GM12878 (cell line): ENCODE measurements at regions not wholly inside any gene's neighbourhood (a gene's known extent, or its start where the extent isn't known, plus 50 kb on each side); places are given as distances from the start of the nearest gene placed in this dataset.

Source experiments
- ATAC-seq: fragments of 200-7000 bp; cut with Tn5 transposase; 3 replicates; pipeline ENCODE4 v1.9.1; 2020; ENCODE audit warnings: mild to moderate bottlenecking, moderate library complexity
- BruUV-seq: library from RNA; stranded (reverse); fragments of 400-500 nt; replicated peaks from 2 replicates; lab custom pipeline; 2021; lab: Mats Ljungman, UMichigan
- CTCF ChIA-PET: fragments of 300-600 bp; sonication (Branson Sonifier 250); formaldehyde crosslinking; extraction: SDS; loops from one replicate; lab custom pipeline; 2021; ENCODE audit warnings: inconsistent platforms; lab: Yijun Ruan, JAX
- POLR2A ChIA-PET: fragments of 350-600 bp; formaldehyde crosslinking; extraction: SDS; loops from one replicate; lab custom pipeline; 2021; ENCODE audit warnings: inconsistent platforms; lab: Charles Lee
- RAD21 ChIA-PET: fragments of 300-600 bp; sonication (Branson Sonifier 250); formaldehyde crosslinking; loops from one replicate; lab custom pipeline; 2023; ENCODE audit warnings: antibody characterized with exemption; ENCODE audit not compliant: unreplicated experiment; lab: Charles Lee
- SMC1A ChIA-PET: fragments of 300-600 bp; sonication (Branson Sonifier 250); formaldehyde crosslinking; loops from one replicate; lab custom pipeline; 2023; ENCODE audit not compliant: unreplicated experiment, uncharacterized antibody; lab: Charles Lee
- DNase-seq: peaks from one replicate; pipeline ENCODE4 v3.0.0-alpha.2; 2011; ENCODE audit warnings: low read depth, low spot score
- FAIRE-seq: peaks from 3 replicates; lab custom pipeline; 2011; peaks lifted over from hg19 to GRCh38; lab: Jason Lieb, UNC
- H2AFZ ChIP-seq: 2 replicates; pipeline ENCODE4 v1.6.0; 2011; ENCODE audit warnings: low read depth, low read length, control low read depth; ENCODE audit not compliant: control insufficient read depth
- H3K27ac ChIP-seq: 2 replicates; pipeline ENCODE4 v1.5.1; 2011; ENCODE audit warnings: control low read depth; ENCODE audit not compliant: control insufficient read depth, insufficient read depth
- H3K27me3 ChIP-seq, 2 experiments: replicated peaks in 1 of 2; 2 replicates each; pipeline versions ENCODE4 v1.6.0 to v1.6.1; 2011; ENCODE audit warnings: low read length in 1 of 2; ENCODE audit not compliant: control insufficient read depth in 2 of 2, insufficient read depth in 2 of 2
- H3K36me3 ChIP-seq, 2 experiments: 2 replicates each; pipeline ENCODE4 v1.5.1; 2011; ENCODE audit warnings: low read length in 1 of 2; ENCODE audit not compliant: control insufficient read depth in 2 of 2, insufficient read depth in 2 of 2
- H3K4me1 ChIP-seq: 2 replicates; pipeline ENCODE4 v1.6.1; 2011; ENCODE audit warnings: mild to moderate bottlenecking, low read length, moderate library complexity, mixed read lengths; ENCODE audit not compliant: control insufficient read depth, insufficient read depth
- H3K4me2 ChIP-seq: 2 replicates; pipeline ENCODE4 v1.6.0; 2011; ENCODE audit warnings: control low read depth; ENCODE audit not compliant: control insufficient read depth, insufficient read depth
- H3K4me3 ChIP-seq: fragments of 200-600 bp; sonication (generic); 2 replicates; pipeline ENCODE4 v1.5.1; 2016
- H3K79me2 ChIP-seq: 2 replicates; pipeline ENCODE4 v1.6.0; 2011; ENCODE audit warnings: low read length; ENCODE audit not compliant: control insufficient read depth, insufficient read depth
- H3K9ac ChIP-seq: 2 replicates; pipeline ENCODE4 v1.8.0; 2011; ENCODE audit warnings: low read length, control low read depth, mixed read lengths; ENCODE audit not compliant: control insufficient read depth, insufficient read depth
- H3K9me3 ChIP-seq: replicated peaks from 3 replicates; pipeline ENCODE4 v1.5.1; 2011; ENCODE audit warnings: mild to moderate bottlenecking, low read length; ENCODE audit not compliant: control insufficient read depth, insufficient read depth
- H4K20me1 ChIP-seq: 2 replicates; pipeline ENCODE4 v1.6.0; 2011; ENCODE audit not compliant: control insufficient read depth, insufficient read depth
- ATF3 ChIP-seq: IDR thresholded peaks from 2 replicates; pipeline ENCODE4 v1.6.1; 2011; ENCODE audit warnings: low read depth, mild to moderate bottlenecking, low read length, moderate library complexity, borderline replicate concordance; ENCODE audit errors: extremely low read depth
- CBX5 ChIP-seq: sonication (generic); IDR thresholded peaks from 2 replicates; pipeline ENCODE4 v1.6.1; 2016; ENCODE audit warnings: low read depth, moderate library complexity, mild to moderate bottlenecking, inconsistent platforms
- EED ChIP-seq: sonication (generic); IDR thresholded peaks from 2 replicates; pipeline ENCODE4 v1.6.1; 2016; ENCODE audit warnings: antibody characterized with exemption, low read depth
- ETV6 ChIP-seq, 2 experiments: fragments of 450-650 bp in 1 of 2; IDR thresholded peaks in 1 of 2; conservative IDR thresholded peaks in 1 of 2; 2 replicates each; pipeline ENCODE4 v1.6.1; 2014; ENCODE audit warnings: antibody characterized with exemption in 1 of 2, borderline replicate concordance in 1 of 2, low read depth in 1 of 2, mild to moderate bottlenecking in 1 of 2, moderate library complexity in 1 of 2
- EZH2 ChIP-seq: IDR thresholded peaks from 2 replicates; pipeline ENCODE4 v1.6.1; 2012; ENCODE audit warnings: low read depth, mild to moderate bottlenecking, control low read depth, inconsistent platforms, low read length, borderline replicate concordance; ENCODE audit not compliant: control insufficient read depth
- IRF5 ChIP-seq: fragments of 450-650 bp; IDR thresholded peaks from 2 replicates; pipeline ENCODE4 v1.6.1; 2017; ENCODE audit warnings: borderline replicate concordance
- JUNB ChIP-seq: IDR thresholded peaks from 2 replicates; pipeline ENCODE4 v1.6.1; 2016; ENCODE audit warnings: antibody characterized with exemption, mild to moderate bottlenecking
- KDM1A ChIP-seq: fragments of 200-600 bp; sonication (generic); IDR thresholded peaks from 2 replicates; pipeline ENCODE4 v1.6.1; 2016; ENCODE audit warnings: borderline replicate concordance
- MAX ChIP-seq: IDR thresholded peaks from 2 replicates; pipeline ENCODE4 v1.6.1; 2012; ENCODE audit warnings: low read depth, low read length, improper control_type of control experiment
- MYC ChIP-seq: IDR thresholded peaks from 2 replicates; pipeline ENCODE4 v1.6.1; 2011; ENCODE audit warnings: mild to moderate bottlenecking, low read length, moderate library complexity, inconsistent platforms; ENCODE audit not compliant: insufficient read depth, insufficient replicate concordance, insufficient read length, severe bottlenecking
- NFXL1 ChIP-seq: fragments of 450-650 bp; IDR thresholded peaks from 2 replicates; pipeline ENCODE4 v1.6.1; 2017; ENCODE audit warnings: antibody characterized with exemption, mild to moderate bottlenecking, borderline replicate concordance
- PKNOX1 ChIP-seq: fragments of 450-650 bp; IDR thresholded peaks from 2 replicates; pipeline ENCODE4 v1.6.1; 2016; ENCODE audit warnings: mild to moderate bottlenecking
- SMAD5 ChIP-seq: IDR thresholded peaks from 2 replicates; pipeline ENCODE4 v1.6.1; 2016; ENCODE audit warnings: antibody characterized with exemption, low read depth
- ZZZ3 ChIP-seq: IDR thresholded peaks from 2 replicates; pipeline ENCODE4 v1.6.1; 2011; ENCODE audit warnings: low read depth; ENCODE audit not compliant: control insufficient read depth, insufficient read length
- WGBS: methylation state at CpG from one replicate; pipeline ENCODE4 v1.1.6; 2016; ENCODE audit warnings: low lambda C conversion rate; ENCODE audit not compliant: insufficient replicate concordance, insufficient coverage; ENCODE audit errors: missing lambda C conversion rate; 5-methylcytosine and 5-hydroxymethylcytosine counted together
- in situ Hi-C: fragments of 300-500 bp; cut with MboI; formaldehyde crosslinking; loops from 9 replicates; pipeline ENCODE4 v1.14.3; 2018; ENCODE audit warnings: mixed read lengths
- intact Hi-C: fragments of 100-400 bp; cut with micrococcal nuclease; formaldehyde crosslinking; loops from one replicate; pipeline ENCODE4 v1.14.2; 2022; ENCODE audit not compliant: unreplicated experiment

GRCh38 chr2:105669384-105669891 lies 75.3 kb upstream of the NCK2 start:
- no peak overlapping the region for H3K4me2 ChIP-seq
- FAIRE-seq (no peak), DNase-seq (no peak), ATAC-seq (no peak)
- ChIA-PET CTCF (no interaction called here), SMC1A (no interaction called here), POLR2A (no interaction called here), RAD21 (no interaction called here)
- no peaks in the 10 kb centered on the region for H3K4me1 ChIP-seq
- no peaks in the 10 kb centered on the region for H3K36me3 ChIP-seq
- TF ChIP-seq ATF3 (no peak), CBX5 (no peak), PKNOX1 (no peak), NFXL1 (no peak), JUNB (no peak), ETV6 (conservative IDR thresholded peaks at IDR 0.05 in 1 of 2, IDR thresholded peaks at IDR 0.05 in 1 of 2; ENCODE audit: borderline replicate concordance in 1 of 2, low read depth in 1 of 2) (no peak), EED (no peak), MAX (no peak), MYC (no peak), ZZZ3 (no peak), KDM1A (no peak), EZH2 (no peak), SMAD5 (no peak), IRF5 (no peak)
- no peaks in the 10 kb centered on the region for H3K79me2 ChIP-seq
- H2AFZ ChIP-seq: no peak overlapping the region
- WGBS: 81% methylated on average over 4 of the region's 4 CpGs
- in situ Hi-C loops (no loop called here), intact Hi-C loops (no loop called here)
- no peaks in the 10 kb centered on the region for H4K20me1 ChIP-seq
- H3K9me3 ChIP-seq: no peaks in the 10 kb centered on the region; the same call in 2 of the 3 replicates
- no peak overlapping the region for H3K4me3 ChIP-seq
- no peak overlapping the region for H3K27ac ChIP-seq
- H3K9ac ChIP-seq: no peak overlapping the region
- no peaks in the 10 kb centered on the region for H3K27me3 ChIP-seq
- BruUV-seq: no TSS peak
